Omental fat pad (tissue), 3 donors: ENCODE measurements at regions not wholly inside any gene's neighbourhood (a gene's known extent, or its start where the extent isn't known, plus 50 kb on each side); places are given as distances from the start of the nearest gene placed in this dataset.

Experiments
- ATAC-seq: fragments of 150-250 bp; one replicate; pipeline ENCODE4 v1.9.1; 2016; ENCODE audit warnings: mild to moderate bottlenecking, moderate library complexity; ENCODE audit not compliant: low FRiP score
- DNase-seq: peaks from one replicate; pipeline ENCODE4 v3.0.0-alpha.2; 2019; ENCODE audit warnings: low spot score
- TF ChIP-seq, protein P1 (sequence below), 3 donors: fragments of 450-650 bp; IDR thresholded peaks; one replicate each; pipeline ENCODE4 v1.5.1; 2016 to 2017; ENCODE audit warnings: antibody characterized with exemption in 3 of 3, mild to moderate bottlenecking in 3 of 3, moderate library complexity in 2 of 3

DNA sequence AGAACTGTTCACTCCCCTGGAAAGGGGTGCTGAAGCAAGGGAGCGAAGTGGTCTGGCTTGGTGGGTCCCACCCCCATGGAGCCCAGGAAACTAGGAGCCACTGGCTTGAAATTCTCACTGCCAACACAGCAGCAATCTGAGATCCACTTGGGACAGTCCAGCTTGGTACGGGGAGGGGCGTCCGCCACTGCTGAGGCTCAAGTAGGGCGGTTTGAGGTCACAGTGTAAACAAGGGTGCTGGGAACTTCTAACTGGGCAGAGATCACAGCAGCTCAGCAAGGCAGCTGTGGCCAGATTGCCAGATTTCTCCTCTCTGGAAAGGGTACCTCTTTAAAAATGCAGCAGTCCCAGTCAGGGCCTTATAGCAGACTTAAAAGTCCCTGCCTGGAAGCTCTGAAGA, 53.9 kb upstream of the GALNTL6 start:
- ATAC-seq (no peak), DNase-seq (no peak)
- TF ChIP-seq, protein P1, sequence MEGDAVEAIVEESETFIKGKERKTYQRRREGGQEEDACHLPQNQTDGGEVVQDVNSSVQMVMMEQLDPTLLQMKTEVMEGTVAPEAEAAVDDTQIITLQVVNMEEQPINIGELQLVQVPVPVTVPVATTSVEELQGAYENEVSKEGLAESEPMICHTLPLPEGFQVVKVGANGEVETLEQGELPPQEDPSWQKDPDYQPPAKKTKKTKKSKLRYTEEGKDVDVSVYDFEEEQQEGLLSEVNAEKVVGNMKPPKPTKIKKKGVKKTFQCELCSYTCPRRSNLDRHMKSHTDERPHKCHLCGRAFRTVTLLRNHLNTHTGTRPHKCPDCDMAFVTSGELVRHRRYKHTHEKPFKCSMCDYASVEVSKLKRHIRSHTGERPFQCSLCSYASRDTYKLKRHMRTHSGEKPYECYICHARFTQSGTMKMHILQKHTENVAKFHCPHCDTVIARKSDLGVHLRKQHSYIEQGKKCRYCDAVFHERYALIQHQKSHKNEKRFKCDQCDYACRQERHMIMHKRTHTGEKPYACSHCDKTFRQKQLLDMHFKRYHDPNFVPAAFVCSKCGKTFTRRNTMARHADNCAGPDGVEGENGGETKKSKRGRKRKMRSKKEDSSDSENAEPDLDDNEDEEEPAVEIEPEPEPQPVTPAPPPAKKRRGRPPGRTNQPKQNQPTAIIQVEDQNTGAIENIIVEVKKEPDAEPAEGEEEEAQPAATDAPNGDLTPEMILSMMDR (IDR thresholded peaks at IDR 0.05): no peak

- DNase-seq: no peak
- TF ChIP-seq, protein P1 (IDR thresholded peaks at IDR 0.05): no peak
- no peak for ATAC-seq
These were observed 61.7 kb upstream of the GALNTL6 start for GRCh38 chr4:171751538-171751937.

DNA sequence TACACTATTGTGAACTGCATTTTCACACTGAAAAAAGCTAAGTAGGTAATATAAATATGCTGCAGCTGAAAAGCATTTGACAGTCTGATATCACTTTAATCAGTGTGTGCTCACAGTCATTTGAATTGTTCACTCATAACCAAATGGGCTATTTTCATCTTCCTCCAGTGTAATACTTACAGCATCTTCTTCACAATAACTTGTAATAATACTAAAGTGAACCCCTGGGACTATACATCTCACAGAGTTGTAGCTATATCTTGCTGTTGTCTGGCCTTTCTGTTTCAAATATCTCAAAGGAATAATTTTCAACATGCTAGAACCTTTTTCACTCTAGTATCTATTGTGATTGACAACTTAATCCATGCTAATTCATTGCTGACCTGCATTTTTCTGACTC, 66.8 kb upstream of the GALNTL6 start:
- no peak for ATAC-seq

DNA sequence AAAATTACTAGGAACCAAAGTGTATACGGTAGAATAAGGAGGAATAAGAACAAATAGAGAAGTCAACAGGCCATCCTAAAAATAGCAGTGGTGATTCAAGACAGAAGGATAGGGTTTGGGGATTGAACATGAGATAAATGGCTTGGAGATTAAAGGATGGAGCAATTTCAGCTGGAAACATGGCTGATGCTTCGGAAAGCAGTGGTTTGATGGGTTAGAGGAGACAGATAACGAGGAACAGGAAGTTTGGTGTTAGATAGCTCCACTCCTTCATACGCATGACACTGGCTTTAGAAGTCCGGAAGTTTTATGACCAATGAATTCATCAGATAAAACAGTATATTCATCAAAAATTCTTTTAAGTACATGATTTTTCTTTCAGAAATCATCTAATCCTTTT, 70.8 kb upstream of the GALNTL6 start:
- TF ChIP-seq, protein P1 (IDR thresholded peaks at IDR 0.05): no peak
- ATAC-seq (no peak), DNase-seq (no peak)

More for the DNA sequence above, 66.8 kb upstream of the GALNTL6 start:
- no peak for DNase-seq
- TF ChIP-seq, protein P1 (IDR thresholded peaks at IDR 0.05): no peak

DNA sequence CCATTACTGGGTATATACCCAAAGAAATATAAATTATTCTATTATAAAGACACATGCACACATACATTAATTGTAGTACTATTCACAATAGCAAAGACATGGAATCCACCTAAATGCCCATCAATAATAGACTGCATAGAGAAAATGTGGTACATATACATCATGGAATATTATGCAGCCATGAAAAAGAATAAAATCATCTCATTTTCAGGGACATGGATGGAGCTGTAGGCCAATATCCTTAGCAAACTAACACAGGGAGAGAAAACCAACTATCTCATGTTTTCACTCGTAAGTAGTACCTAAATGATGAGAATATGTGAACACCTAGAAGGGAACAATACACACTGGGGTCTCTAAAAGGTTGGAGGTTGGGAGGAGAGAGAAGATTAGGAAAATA, 86.0 kb upstream of the GALNTL6 start:
- DNase-seq (no peak), ATAC-seq (no peak)
- TF ChIP-seq, protein P1 (IDR thresholded peaks at IDR 0.05): no peak

GRCh38 chr4:171721937-171722336, 91.3 kb upstream of the GALNTL6 start:
- TF ChIP-seq, protein P1 (IDR thresholded peaks at IDR 0.05): no peak
- DNase-seq: no peak
- ATAC-seq: no peak

GRCh38 chr4:171719691-171720090, 93.5 kb upstream of the GALNTL6 start:
- ATAC-seq: no peak

More at GRCh38 chr4:171719691-171720090, 93.5 kb upstream of the GALNTL6 start:
- no peak for DNase-seq
- TF ChIP-seq, protein P1 (IDR thresholded peaks at IDR 0.05): no peak
